Activated CD8-positive, alpha-beta memory T cell treated with anti-CD3 and anti-CD28 coated beads, Interleukin-2, amount 50 U/mL, for 24 hours (primary cell): ENCODE measurements at regions not wholly inside any gene's neighbourhood (a gene's known extent, or its start where the extent isn't known, plus 50 kb on each side); places are given as distances from the start of the nearest gene placed in this dataset.

ENCODE experiments used
- DNase-seq: peaks from one replicate; pipeline ENCODE4 v3.0.0-alpha.2; 2020; ENCODE audit errors: extremely low read depth

GRCh38 chr13:39968646-39969475 is 313.4 kb downstream of the COG6 start:
- DNase-seq: no peak

- DNase-seq: no peak
These were observed 314.9 kb downstream of the COG6 start for GRCh38 chr13:39970177-39970846.

- DNase-seq: no peak
These were observed 316.1 kb downstream of the COG6 start for GRCh38 chr13:39971526-39971925.

- no peak for DNase-seq
These were observed 321.0 kb downstream of the COG6 start for GRCh38 chr13:39976481-39976880.

- no peak for DNase-seq
These were observed 325.6 kb downstream of the COG6 start for GRCh38 chr13:39981056-39981455.

- DNase-seq: no peak
These were observed 327.3 kb downstream of the COG6 start for GRCh38 chr13:39982745-39983144.

- DNase-seq: no peak
These were observed 329.6 kb downstream of the COG6 start for GRCh38 chr13:39985071-39985470.

- no peak for DNase-seq
These were observed 332.9 kb downstream of the COG6 start for GRCh38 chr13:39988351-39988750.

GRCh38 chr13:39998166-39998565 is 342.7 kb downstream of the COG6 start:
- no peak for DNase-seq

- DNase-seq: no peak
These were observed 346.6 kb downstream of the COG6 start for GRCh38 chr13:40002016-40002415.

- no peak for DNase-seq
These were observed 358.1 kb downstream of the COG6 start for GRCh38 chr13:40013554-40013953.

GRCh38 chr13:40016953-40017660 is 361.6 kb downstream of the COG6 start:
- no peak for DNase-seq

- no peak for DNase-seq
These were observed 362.3 kb downstream of the COG6 start for GRCh38 chr13:40017662-40018262.

- no peak for DNase-seq
These were observed 368.2 kb downstream of the COG6 start for GRCh38 chr13:40023595-40024203.

GRCh38 chr13:40024204-40024966 is 368.9 kb downstream of the COG6 start:
- DNase-seq: no peak

- no peak for DNase-seq
These were observed 369.7 kb downstream of the COG6 start for GRCh38 chr13:40024967-40025714.

- DNase-seq: peak; percentile 27
These were observed 370.7 kb downstream of the COG6 start for GRCh38 chr13:40026174-40026585.

- no peak for DNase-seq
These were observed 371.3 kb downstream of the COG6 start for GRCh38 chr13:40026741-40027140.

- DNase-seq: no peak
These were observed 373.0 kb downstream of the COG6 start for GRCh38 chr13:40028446-40028845.

GRCh38 chr13:40031031-40031430 is 375.6 kb downstream of the COG6 start:
- DNase-seq: no peak
